WTC11 (cell line): ENCODE measurements at regions not wholly inside any gene's neighbourhood (a gene's known extent, or its start where the extent isn't known, plus 50 kb on each side); places are given as distances from the start of the nearest gene placed in this dataset.

Experiments used
- ETV6 ChIP-seq: sonication (generic); formaldehyde crosslinking; IDR thresholded peaks from 2 replicates; pipeline ENCODE4 v1.8.1; 2022; ENCODE audit warnings: mild to moderate bottlenecking, missing genetic modification reagents
- NFE2L1 ChIP-seq: sonication (generic); formaldehyde crosslinking; IDR thresholded peaks from 2 replicates; pipeline ENCODE4 v1.8.1; 2023; ENCODE audit warnings: missing genetic modification reagents
- USF2 ChIP-seq: sonication (generic); formaldehyde crosslinking; IDR thresholded peaks from 2 replicates; pipeline ENCODE4 v1.8.1; 2023; ENCODE audit warnings: mild to moderate bottlenecking, missing genetic modification reagents, moderate library complexity
- TF ChIP-seq, protein P1 (sequence below): fragments of 200-600 bp; IDR thresholded peaks from 2 replicates; pipeline ENCODE4 v1.8.0; 2022; ENCODE audit warnings: antibody characterized with exemption

DNA sequence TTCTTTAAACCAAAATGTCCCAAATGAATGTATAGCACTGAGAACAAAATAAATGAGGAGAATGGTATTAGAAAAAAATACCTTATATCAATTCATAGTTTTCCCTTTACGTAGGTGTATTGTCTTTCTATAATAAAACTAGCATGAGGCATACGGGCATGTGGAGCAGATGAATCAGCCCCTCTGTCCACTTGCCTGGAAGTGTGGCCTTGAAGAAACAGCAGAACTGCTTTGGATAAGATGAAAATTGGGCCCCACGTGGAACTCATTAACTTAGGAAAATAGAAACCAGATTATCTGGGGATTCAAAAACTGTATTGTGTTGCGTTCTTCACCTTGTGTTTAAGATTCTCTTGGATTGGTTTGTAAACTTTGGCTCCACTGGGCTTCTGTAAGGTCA is 356.8 kb upstream of the B3GALT2 start:
- TF ChIP-seq, protein P1, sequence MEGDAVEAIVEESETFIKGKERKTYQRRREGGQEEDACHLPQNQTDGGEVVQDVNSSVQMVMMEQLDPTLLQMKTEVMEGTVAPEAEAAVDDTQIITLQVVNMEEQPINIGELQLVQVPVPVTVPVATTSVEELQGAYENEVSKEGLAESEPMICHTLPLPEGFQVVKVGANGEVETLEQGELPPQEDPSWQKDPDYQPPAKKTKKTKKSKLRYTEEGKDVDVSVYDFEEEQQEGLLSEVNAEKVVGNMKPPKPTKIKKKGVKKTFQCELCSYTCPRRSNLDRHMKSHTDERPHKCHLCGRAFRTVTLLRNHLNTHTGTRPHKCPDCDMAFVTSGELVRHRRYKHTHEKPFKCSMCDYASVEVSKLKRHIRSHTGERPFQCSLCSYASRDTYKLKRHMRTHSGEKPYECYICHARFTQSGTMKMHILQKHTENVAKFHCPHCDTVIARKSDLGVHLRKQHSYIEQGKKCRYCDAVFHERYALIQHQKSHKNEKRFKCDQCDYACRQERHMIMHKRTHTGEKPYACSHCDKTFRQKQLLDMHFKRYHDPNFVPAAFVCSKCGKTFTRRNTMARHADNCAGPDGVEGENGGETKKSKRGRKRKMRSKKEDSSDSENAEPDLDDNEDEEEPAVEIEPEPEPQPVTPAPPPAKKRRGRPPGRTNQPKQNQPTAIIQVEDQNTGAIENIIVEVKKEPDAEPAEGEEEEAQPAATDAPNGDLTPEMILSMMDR, result no peak
- TF ChIP-seq USF2 (CRISPR knock-in tag), result no peak
- TF ChIP-seq NFE2L1 (CRISPR knock-in tag), result no peak
- no peak for TF ChIP-seq ETV6 (CRISPR knock-in tag)
